G401 (cell line): ENCODE measurements at regions not wholly inside any gene's neighbourhood (a gene's known extent, or its start where the extent isn't known, plus 50 kb on each side); places are given as distances from the start of the nearest gene placed in this dataset.

ENCODE experiments used
- DNase-seq: peaks from one replicate; pipeline ENCODE4 v3.0.0-alpha.2; 2015; ENCODE audit warnings: low spot score
- in situ Hi-C: cut with HindIII; loops from 2 replicates; pipeline ENCODE4 v1.10.0; 2016; ENCODE audit warnings: low sequenced_read_pairs, mixed read lengths

- in situ Hi-C loops = no loop called here
Observed at GRCh38 chr18:64207820-64208219, 58.9 kb upstream of the LINC00305 start.

GRCh38 chr18:64203295-64203694 lies 54.4 kb upstream of the LINC00305 start:
- in situ Hi-C loops = no loop called here
- no peak for DNase-seq

More at GRCh38 chr18:64207820-64208219, 58.9 kb upstream of the LINC00305 start:
- DNase-seq = no peak

GRCh38 chr18:64202863-64203262 lies 54.0 kb upstream of the LINC00305 start:
- in situ Hi-C loops = no loop called here
- DNase-seq = no peak

GRCh38 chr18:64202210-64202836 lies 53.4 kb upstream of the LINC00305 start:
- in situ Hi-C loops = no loop called here
- DNase-seq = no peak

GRCh38 chr18:64201781-64202180 lies 52.9 kb upstream of the LINC00305 start:
- in situ Hi-C loops = no loop called here
- DNase-seq = no peak

GRCh38 chr18:64199581-64199980 lies 50.7 kb upstream of the LINC00305 start:
- no peak for DNase-seq
- in situ Hi-C loops = no loop called here
